Central memory CD8-positive, alpha-beta T cell (primary cell): ENCODE measurements at regions not wholly inside any gene's neighbourhood (a gene's known extent, or its start where the extent isn't known, plus 50 kb on each side); places are given as distances from the start of the nearest gene placed in this dataset.

ENCODE experiments used
- ATAC-seq: fragments of 150-1000 bp; cut with Tn5 transposase; replicated peaks from 2 replicates; pipeline ENCODE4 v1.10.0; 2022; ENCODE audit warnings: mild to moderate bottlenecking, moderate FRiP score, moderate number of reproducible peaks; ENCODE audit not compliant: poor library complexity, severe bottlenecking; ENCODE audit errors: extremely low read depth
- DNase-seq, 2 donors: peaks; one replicate each; pipeline ENCODE4 v3.0.0; 2021; ENCODE audit warnings: low spot score in 2 of 2
- H3K27ac Mint-ChIP-seq: one replicate; pipeline ENCODE4 v1.8.0; 2022; ENCODE audit warnings: low read depth, mild to moderate bottlenecking, moderate library complexity, mixed read lengths
- H3K27me3 Mint-ChIP-seq: one replicate; pipeline ENCODE4 v1.8.0; 2022; ENCODE audit warnings: mixed read lengths
- H3K36me3 Mint-ChIP-seq: one replicate; pipeline ENCODE4 v1.8.0; 2022; ENCODE audit warnings: mild to moderate bottlenecking, moderate library complexity, mixed read lengths; ENCODE audit not compliant: insufficient read depth
- H3K4me1 Mint-ChIP-seq: one replicate; pipeline ENCODE4 v1.8.0; 2022; ENCODE audit warnings: mixed read lengths
- H3K4me3 Mint-ChIP-seq: one replicate; pipeline ENCODE4 v1.8.0; 2022; ENCODE audit warnings: mild to moderate bottlenecking, moderate library complexity, mixed read lengths
- H3K9me3 Mint-ChIP-seq: one replicate; pipeline ENCODE4 v1.8.0; 2022; ENCODE audit warnings: mixed read lengths

- Mint-ChIP-seq H3K27ac (no peak overlapping the region), H3K36me3 (no peaks in the 10 kb centered on the region), H3K27me3 (no peaks in the 10 kb centered on the region), H3K4me1 (no peaks in the 10 kb centered on the region), H3K9me3 (peaks cover 11% of the 10 kb centered on the region), H3K4me3 (no peak overlapping the region)
- DNase-seq = no peak
- no peak for ATAC-seq
These were observed 461.8 kb downstream of the CENPC start for GRCh38 chr4:67083496-67083895.

DNA sequence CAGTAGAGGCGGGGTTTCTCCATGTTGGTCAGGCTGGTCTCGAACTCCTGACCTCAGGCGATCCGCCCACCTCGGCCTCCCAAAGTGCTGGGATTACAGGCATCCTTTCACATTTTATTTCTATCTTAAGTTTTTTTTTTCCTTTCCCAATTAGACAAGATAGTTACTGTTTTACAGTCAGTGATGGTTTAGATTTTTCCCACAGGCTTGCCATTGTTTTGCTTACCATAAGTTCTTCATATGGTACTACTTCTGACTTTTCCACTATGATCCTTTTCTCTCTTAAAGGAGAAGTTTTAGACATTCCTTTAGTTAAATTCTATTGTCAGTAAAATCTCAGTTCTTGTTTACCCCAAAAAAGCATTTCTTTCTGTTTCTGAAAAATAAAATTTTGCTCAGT is 462.6 kb downstream of the CENPC start:
- DNase-seq = no peak
- H3K27ac Mint-ChIP-seq = no peak overlapping the region

DNA sequence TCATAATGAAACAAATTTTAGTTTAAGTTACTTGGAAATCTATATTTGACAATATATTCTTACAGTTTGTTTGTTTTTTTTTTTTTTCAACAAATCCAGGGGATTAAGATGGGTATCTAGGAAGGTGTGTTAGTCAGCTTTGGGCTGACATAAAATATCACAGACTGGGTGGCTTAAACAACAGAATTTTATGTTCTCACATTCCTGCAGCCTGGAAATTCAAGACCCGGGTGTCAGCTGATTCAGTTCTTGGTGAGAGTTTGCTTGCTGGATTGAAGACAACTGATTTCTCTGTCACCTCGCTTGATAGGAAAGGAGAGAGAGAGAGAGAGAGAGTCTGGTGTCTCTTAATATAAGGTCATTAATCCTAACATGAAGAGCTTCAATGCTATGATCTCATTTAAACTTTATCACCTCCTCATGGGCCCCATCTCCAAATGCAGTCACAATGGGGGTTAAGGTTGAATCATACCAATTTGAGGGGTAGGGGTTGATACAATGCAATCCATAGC is 465.2 kb downstream of the CENPC start:
- H3K9me3 Mint-ChIP-seq = peaks cover 15% of the 10 kb centered on the region
- H3K4me3 Mint-ChIP-seq = no peak overlapping the region
- no peaks in the 10 kb centered on the region for H3K4me1 Mint-ChIP-seq
- ATAC-seq (no peak), DNase-seq (no peak)
- no peak overlapping the region for H3K27ac Mint-ChIP-seq
- H3K27me3 Mint-ChIP-seq = no peaks in the 10 kb centered on the region
- no peaks in the 10 kb centered on the region for H3K36me3 Mint-ChIP-seq

More for the DNA sequence above, 462.6 kb downstream of the CENPC start:
- H3K27me3 Mint-ChIP-seq = no peaks in the 10 kb centered on the region
- ATAC-seq = no peak
- H3K9me3 Mint-ChIP-seq = peaks cover 13% of the 10 kb centered on the region
- H3K4me1 Mint-ChIP-seq = no peaks in the 10 kb centered on the region
- H3K36me3 Mint-ChIP-seq = no peaks in the 10 kb centered on the region
- no peak overlapping the region for H3K4me3 Mint-ChIP-seq

GRCh38 chr4:67071641-67072040 is 473.7 kb downstream of the CENPC start:
- Mint-ChIP-seq H3K27me3 (no peaks in the 10 kb centered on the region), H3K4me1 (no peaks in the 10 kb centered on the region), H3K4me3 (no peak overlapping the region), H3K36me3 (no peaks in the 10 kb centered on the region), H3K27ac (no peak overlapping the region), H3K9me3 (peaks cover 17% of the 10 kb centered on the region)
- DNase-seq = no peak
- ATAC-seq = no peak

- no peak overlapping the region for H3K4me3 Mint-ChIP-seq
- H3K9me3 Mint-ChIP-seq = peaks cover 6% of the 10 kb centered on the region
- DNase-seq (no peak), ATAC-seq (no peak)
- H3K27me3 Mint-ChIP-seq = no peaks in the 10 kb centered on the region
- no peaks in the 10 kb centered on the region for H3K36me3 Mint-ChIP-seq
- no peaks in the 10 kb centered on the region for H3K4me1 Mint-ChIP-seq
- no peak overlapping the region for H3K27ac Mint-ChIP-seq
These were observed 490.0 kb downstream of the CENPC start for GRCh38 chr4:67055319-67055718.

DNA sequence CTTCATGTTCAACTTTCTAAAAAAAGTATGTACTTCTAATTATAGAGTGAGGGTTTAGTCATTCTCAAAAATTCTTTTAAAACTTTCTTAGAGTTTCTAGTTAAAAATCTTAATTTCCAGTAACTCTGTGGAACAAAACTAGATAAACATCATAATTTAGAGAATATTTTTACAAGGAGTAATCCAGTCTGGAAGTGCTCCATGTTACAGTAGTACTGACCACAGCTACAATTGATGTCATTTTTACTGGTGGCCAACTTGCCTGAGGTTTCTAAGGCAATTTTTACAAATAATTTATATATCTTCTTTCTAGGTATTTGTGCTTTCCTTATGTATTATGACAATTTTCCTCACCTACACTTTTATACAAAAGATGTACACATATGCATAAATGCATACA is 490.4 kb downstream of the CENPC start:
- no peaks in the 10 kb centered on the region for H3K4me1 Mint-ChIP-seq
- no peaks in the 10 kb centered on the region for H3K36me3 Mint-ChIP-seq
- ATAC-seq (no peak), DNase-seq (no peak)
- no peak overlapping the region for H3K27ac Mint-ChIP-seq
- no peaks in the 10 kb centered on the region for H3K27me3 Mint-ChIP-seq
- no peak overlapping the region for H3K4me3 Mint-ChIP-seq
- H3K9me3 Mint-ChIP-seq = peaks cover 6% of the 10 kb centered on the region

- DNase-seq (no peak), ATAC-seq (no peak)
- H3K4me1 Mint-ChIP-seq = no peaks in the 10 kb centered on the region
- no peaks in the 10 kb centered on the region for H3K27me3 Mint-ChIP-seq
- H3K36me3 Mint-ChIP-seq = no peaks in the 10 kb centered on the region
- H3K27ac Mint-ChIP-seq = no peak overlapping the region
- peaks cover 6% of the 10 kb centered on the region for H3K9me3 Mint-ChIP-seq
- no peak overlapping the region for H3K4me3 Mint-ChIP-seq
These were observed 492.3 kb downstream of the CENPC start for GRCh38 chr4:67052814-67053675.

- H3K27ac Mint-ChIP-seq = no peak overlapping the region
- ATAC-seq = no peak
These were observed 494.1 kb downstream of the CENPC start for GRCh38 chr4:67051000-67051789.

DNA sequence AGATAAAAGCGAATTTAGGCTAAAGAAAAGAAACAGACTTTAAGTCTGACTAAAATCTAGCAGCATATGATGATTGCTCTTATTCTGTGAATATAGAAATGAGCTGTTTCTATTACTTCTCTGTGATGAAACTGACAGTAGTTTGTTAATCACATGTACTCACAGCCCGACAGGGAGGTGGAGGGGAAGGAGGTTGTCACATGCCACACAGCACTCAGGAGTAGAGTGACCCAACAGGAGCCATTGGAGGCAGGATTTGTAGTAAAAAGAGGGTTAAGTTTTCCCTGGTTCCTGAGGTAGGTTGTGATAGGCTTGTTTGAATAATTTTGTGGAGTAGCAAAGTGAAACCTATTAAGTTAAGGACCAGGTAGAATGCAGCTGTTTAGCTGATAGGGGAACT is 495.9 kb downstream of the CENPC start:
- Mint-ChIP-seq H3K27me3 (no peaks in the 10 kb centered on the region), H3K4me1 (no peaks in the 10 kb centered on the region), H3K27ac (no peak overlapping the region), H3K9me3 (peaks cover 6% of the 10 kb centered on the region), H3K4me3 (no peak overlapping the region), H3K36me3 (no peaks in the 10 kb centered on the region)
- DNase-seq = no peak
- no peak for ATAC-seq

More at GRCh38 chr4:67051000-67051789, 494.1 kb downstream of the CENPC start:
- Mint-ChIP-seq H3K36me3 (no peaks in the 10 kb centered on the region), H3K4me3 (no peak overlapping the region), H3K9me3 (peaks cover 6% of the 10 kb centered on the region), H3K4me1 (no peaks in the 10 kb centered on the region), H3K27me3 (no peaks in the 10 kb centered on the region)
- no peak for DNase-seq

DNA sequence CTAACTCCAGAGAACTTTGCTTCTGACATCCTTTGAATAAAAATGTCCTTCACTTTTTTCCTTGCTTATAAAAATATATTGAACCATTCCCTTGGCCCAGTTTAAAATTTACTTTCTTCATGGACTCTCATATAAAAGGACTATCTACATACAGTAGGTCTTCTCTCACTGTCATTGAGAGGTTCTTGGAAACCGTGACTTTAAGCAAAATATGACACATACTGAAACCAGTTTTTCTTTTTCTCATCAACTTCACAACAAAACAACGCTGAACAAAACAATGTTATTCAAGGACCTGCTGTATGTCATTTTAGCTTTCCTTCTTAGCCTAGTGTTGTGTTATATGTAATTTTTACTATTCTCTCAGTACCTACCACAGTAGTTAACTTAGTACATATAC is 496.8 kb downstream of the CENPC start:
- no peaks in the 10 kb centered on the region for H3K4me1 Mint-ChIP-seq
- no peak for ATAC-seq
- no peak for DNase-seq

DNA sequence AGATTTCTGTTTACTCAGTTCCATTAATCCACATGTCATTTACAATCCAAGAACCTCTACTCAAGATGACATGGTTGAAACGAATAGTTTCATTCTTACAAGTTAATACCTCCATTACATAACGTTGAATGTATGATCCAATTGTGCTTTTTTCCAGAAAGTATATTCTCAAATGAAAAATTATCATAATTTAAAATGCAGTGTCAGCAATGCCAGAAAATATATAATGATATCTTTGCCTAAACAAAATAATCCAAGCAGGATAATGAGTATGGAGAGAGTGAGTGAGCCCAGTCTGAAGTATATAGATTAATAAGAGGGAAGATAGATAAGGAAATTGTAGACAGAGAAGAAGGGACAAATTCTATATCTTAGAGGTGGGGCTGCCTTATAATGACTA is 505.0 kb downstream of the CENPC start:
- H3K27me3 Mint-ChIP-seq = no peaks in the 10 kb centered on the region
- no peaks in the 10 kb centered on the region for H3K4me1 Mint-ChIP-seq
- H3K27ac Mint-ChIP-seq = no peak overlapping the region
- DNase-seq (no peak), ATAC-seq (no peak)
- H3K4me3 Mint-ChIP-seq = no peak overlapping the region
- H3K36me3 Mint-ChIP-seq = no peaks in the 10 kb centered on the region
- peaks cover 13% of the 10 kb centered on the region for H3K9me3 Mint-ChIP-seq

More for the DNA sequence above, 496.8 kb downstream of the CENPC start:
- H3K36me3 Mint-ChIP-seq = no peaks in the 10 kb centered on the region
- peaks cover 6% of the 10 kb centered on the region for H3K9me3 Mint-ChIP-seq
- no peak overlapping the region for H3K4me3 Mint-ChIP-seq
- no peaks in the 10 kb centered on the region for H3K27me3 Mint-ChIP-seq
- no peak overlapping the region for H3K27ac Mint-ChIP-seq

DNA sequence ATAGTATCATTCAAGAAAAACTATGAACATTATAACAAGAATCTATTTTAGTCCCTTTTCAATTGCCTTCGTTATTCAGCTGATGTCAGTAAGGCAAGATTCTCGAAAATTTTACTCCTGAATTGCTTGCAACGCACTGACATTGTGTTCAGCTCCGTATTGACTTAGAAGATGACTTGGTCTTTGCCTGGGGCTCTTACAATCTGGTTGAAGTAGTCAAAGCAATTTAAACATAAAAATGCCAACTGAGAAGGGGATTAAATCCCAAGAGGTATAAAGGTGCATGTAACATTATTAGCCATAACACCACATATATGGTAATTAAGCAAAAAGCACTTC is 507.1 kb downstream of the CENPC start:
- no peak overlapping the region for H3K4me3 Mint-ChIP-seq
- H3K27me3 Mint-ChIP-seq = no peaks in the 10 kb centered on the region
- DNase-seq = no peak
- H3K9me3 Mint-ChIP-seq = peaks cover 11% of the 10 kb centered on the region
- H3K36me3 Mint-ChIP-seq = no peaks in the 10 kb centered on the region
- no peaks in the 10 kb centered on the region for H3K4me1 Mint-ChIP-seq
- ATAC-seq = no peak
- H3K27ac Mint-ChIP-seq = no peak overlapping the region
